Bronchial epithelial cell (primary cell): ENCODE measurements at regions not wholly inside any gene's neighbourhood (a gene's known extent, or its start where the extent isn't known, plus 50 kb on each side); places are given as distances from the start of the nearest gene placed in this dataset.
A peak's percentile ranks its signal among the peaks of the same experiment; 100 is the strongest.

ENCODE experiments used
- DNase-seq: peaks from one replicate; pipeline ENCODE4 v3.0.0-alpha.2; 2010; ENCODE audit warnings: low read depth
- FAIRE-seq: peaks from 2 replicates; lab custom pipeline; 2011; peaks lifted over from hg19 to GRCh38; lab: Jason Lieb, UNC
- H3K27me3 ChIP-seq: 2 replicates; pipeline ENCODE4 v1.5.1; 2011; ENCODE audit warnings: low read length; ENCODE audit not compliant: control insufficient read depth, insufficient read depth
- H3K36me3 ChIP-seq: 2 replicates; pipeline ENCODE4 v1.5.1; 2011; ENCODE audit warnings: low read length; ENCODE audit not compliant: control insufficient read depth, insufficient read depth
- H3K4me3 ChIP-seq: 2 replicates; pipeline ENCODE4 v1.5.1; 2011; ENCODE audit warnings: mild to moderate bottlenecking, low read depth, low read length, control low read depth
- TF ChIP-seq, protein P1 (sequence below): IDR thresholded peaks from 2 replicates; pipeline ENCODE4 v1.5.1; 2011; ENCODE audit warnings: mild to moderate bottlenecking, moderate library complexity, low read length, control low read depth, inconsistent platforms; ENCODE audit not compliant: insufficient read depth, severe bottlenecking

DNA sequence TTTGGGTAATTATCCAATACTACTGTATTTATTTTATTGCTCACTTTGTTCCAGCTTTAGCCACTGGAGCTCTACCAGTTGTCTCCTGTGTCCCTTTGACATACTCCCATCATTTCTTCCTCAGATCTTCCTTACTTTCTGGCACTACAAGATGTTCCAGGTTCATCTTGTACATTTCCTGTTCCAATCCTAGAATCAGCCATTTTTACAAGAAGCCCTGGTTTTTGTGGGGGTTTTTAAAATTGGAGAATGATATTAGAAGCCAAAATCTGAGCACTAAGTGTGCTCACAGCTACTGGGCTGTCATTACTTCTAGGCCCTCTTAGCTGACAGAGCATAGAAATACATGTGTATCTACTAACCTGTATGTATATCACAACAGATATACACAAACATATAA, 164.3 kb downstream of the ZFP36L2 start:
- FAIRE-seq: no peak

DNA sequence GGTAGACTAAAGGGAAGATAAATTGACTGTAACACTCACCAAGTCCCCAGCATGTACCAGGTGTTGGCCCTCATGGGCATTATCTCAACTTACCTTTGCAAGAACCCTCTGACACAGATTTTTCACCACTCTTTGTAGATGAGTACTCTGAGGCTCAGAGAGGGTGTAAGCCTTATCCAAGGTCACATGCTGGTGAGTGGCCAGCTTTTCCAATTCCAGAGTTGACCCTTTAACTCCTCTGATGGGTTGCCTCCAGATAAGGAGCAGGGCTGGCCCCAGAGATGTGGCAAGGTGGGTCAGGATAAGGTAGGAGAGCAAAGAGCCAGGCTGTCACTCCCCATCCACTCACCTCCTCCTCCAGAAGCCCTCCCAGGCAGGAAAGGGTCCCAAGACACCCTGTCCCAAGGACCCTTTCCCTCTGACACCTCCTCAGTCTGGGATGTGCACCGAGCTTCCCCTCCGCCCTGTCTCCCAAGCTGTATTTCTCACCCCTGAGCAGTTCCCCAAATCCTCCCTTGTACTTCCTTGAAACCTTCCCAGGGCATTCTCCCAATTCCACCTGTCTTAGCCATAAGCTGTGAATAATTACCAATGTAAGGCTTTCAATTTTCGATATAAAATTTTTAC, 165.9 kb downstream of the ZFP36L2 start:
- Histone ChIP-seq H3K27me3 (no peaks in the 10 kb centered on the region), H3K4me3 (no peak overlapping the region), H3K36me3 (no peaks in the 10 kb centered on the region)
- TF ChIP-seq, protein P1, sequence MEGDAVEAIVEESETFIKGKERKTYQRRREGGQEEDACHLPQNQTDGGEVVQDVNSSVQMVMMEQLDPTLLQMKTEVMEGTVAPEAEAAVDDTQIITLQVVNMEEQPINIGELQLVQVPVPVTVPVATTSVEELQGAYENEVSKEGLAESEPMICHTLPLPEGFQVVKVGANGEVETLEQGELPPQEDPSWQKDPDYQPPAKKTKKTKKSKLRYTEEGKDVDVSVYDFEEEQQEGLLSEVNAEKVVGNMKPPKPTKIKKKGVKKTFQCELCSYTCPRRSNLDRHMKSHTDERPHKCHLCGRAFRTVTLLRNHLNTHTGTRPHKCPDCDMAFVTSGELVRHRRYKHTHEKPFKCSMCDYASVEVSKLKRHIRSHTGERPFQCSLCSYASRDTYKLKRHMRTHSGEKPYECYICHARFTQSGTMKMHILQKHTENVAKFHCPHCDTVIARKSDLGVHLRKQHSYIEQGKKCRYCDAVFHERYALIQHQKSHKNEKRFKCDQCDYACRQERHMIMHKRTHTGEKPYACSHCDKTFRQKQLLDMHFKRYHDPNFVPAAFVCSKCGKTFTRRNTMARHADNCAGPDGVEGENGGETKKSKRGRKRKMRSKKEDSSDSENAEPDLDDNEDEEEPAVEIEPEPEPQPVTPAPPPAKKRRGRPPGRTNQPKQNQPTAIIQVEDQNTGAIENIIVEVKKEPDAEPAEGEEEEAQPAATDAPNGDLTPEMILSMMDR: no peak
- DNase-seq: no peak
- no peak for FAIRE-seq

More for the DNA sequence above, 164.3 kb downstream of the ZFP36L2 start:
- Histone ChIP-seq H3K36me3 (no peaks in the 10 kb centered on the region), H3K27me3 (no peaks in the 10 kb centered on the region), H3K4me3 (no peak overlapping the region)
- TF ChIP-seq, protein P1: no peak
- no peak for DNase-seq

DNA sequence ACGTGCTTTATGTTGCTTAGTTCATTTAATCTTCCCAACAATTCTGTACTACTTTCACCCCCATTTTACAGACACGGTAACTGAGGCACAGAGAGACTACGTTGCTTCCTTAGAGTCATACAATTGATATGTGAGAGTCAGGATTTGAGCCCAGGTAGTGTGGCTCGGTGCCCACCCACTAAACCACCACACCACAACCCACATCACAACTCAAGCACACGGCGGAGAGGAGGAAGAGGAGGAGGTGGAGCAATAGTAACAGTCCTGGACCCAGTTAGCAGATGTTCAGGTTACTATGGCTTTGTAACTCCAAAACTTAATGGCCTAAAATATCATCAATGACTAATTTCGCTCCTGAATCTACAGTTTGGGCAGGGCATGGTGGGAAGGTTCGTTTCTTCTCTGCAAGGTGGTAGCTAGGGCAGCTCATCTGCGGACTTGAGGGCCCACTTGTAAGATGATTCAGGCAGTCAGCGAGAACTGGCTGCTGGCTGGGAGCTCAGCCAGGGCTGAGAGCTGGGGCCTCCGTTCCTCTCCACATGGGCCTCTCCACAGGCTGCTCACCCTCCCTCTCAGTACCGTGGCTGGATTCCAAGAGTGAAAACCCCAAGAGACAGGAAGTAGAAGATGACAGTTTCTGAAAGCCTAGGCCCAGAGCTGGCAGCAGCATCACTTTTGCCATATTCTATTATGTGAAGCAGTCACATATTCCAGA, 167.1 kb downstream of the ZFP36L2 start:
- Histone ChIP-seq H3K27me3 (no peaks in the 10 kb centered on the region), H3K4me3 (no peak overlapping the region), H3K36me3 (no peaks in the 10 kb centered on the region)
- FAIRE-seq (peak; percentile 32), DNase-seq (peak; percentile 91)
- TF ChIP-seq, protein P1: no peak

DNA sequence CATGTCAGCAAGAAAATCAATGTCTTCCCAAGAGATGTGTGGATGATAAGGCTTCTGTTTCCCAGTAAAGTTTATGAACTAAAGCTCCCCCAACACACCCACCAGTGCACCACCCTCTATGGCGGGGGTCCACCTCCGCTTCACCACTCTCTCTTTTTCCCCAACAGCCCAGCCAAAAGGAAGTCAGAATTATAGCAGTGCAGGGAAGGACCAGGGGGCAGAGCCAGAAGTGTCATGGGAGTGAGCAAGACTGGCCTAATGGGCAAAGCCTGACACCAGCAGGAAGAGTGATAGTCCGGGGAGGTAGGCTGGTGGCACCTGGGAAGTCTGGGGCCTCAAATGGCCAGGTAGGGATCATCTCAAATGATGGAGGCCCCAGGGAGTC, 167.7 kb downstream of the ZFP36L2 start:
- no peak for FAIRE-seq
- no peak for DNase-seq
- no peaks in the 10 kb centered on the region for H3K36me3 ChIP-seq
- no peak overlapping the region for H3K4me3 ChIP-seq
- TF ChIP-seq, protein P1: no peak
- no peaks in the 10 kb centered on the region for H3K27me3 ChIP-seq

DNA sequence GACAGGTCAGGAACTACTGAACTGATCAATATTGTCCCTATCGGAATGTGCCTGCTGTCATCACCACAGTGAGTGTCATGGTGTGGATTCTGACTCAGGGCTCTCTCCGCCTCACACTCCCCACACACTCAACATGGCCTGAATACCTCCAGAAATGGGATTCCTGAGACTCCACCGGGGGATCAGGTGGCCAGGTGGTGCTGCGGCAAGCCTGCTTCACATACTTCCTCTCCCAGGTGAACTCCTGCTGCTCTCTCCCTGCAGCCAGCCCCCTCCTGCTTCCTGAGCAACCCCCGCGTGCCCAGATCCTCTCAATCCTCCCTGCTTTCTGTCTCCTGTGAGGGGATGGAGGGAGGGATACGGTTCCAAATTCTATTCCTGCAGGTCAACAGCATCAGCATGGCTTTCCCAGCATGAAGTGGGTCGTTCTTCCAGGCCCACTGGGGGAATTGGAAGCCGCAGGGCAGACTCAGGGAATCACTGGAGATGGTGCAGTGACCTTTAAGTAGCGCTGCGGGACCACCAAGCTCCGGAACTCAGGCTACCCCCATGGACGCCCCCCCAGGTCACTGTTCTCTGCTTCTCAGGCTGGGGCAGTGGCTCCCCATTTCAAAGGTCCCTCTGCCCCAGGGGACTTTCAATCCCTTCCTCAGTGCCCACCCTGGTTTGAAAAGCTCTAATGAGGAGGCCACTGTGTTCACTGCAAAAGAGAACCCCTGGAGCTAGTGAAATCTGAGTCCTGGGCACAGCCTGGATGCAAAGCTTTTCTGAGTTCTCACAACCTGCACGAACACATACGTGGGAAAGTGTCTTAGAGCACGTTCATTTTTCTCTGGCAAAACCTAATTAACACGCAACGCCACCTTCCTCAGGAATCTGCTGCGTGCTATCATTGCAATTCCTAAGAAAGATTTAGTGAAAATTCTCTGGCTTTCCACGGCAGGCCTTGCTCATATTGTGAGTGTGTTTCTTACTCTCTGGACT, 168.4 kb downstream of the ZFP36L2 start:
- peak; percentile 43 for FAIRE-seq
- Histone ChIP-seq H3K4me3 (no peak overlapping the region), H3K36me3 (no peaks in the 10 kb centered on the region), H3K27me3 (no peaks in the 10 kb centered on the region)
- no peak for DNase-seq
- TF ChIP-seq, protein P1: no peak
